HepG2 (cell line): ENCODE measurements at regions not wholly inside any gene's neighbourhood (a gene's known extent, or its start where the extent isn't known, plus 50 kb on each side); places are given as distances from the start of the nearest gene placed in this dataset.

Source experiments
- CEBPG ChIP-seq: IDR thresholded peaks from 2 replicates; pipeline ENCODE4 v1.6.1; 2016
- CHD4 ChIP-seq: fragments of 200-600 bp; sonication (generic); IDR thresholded peaks from 2 replicates; pipeline ENCODE4 v1.7.0; 2017; ENCODE audit warnings: mild to moderate bottlenecking, low read length, borderline replicate concordance
- CTCF ChIP-seq: sonication (generic); formaldehyde crosslinking; IDR thresholded peaks from 2 replicates; pipeline ENCODE4 v1.5.0; 2020; ENCODE audit warnings: mild to moderate bottlenecking, missing genetic modification reagents, moderate library complexity
- GMEB1 ChIP-seq: sonication (generic); formaldehyde crosslinking; IDR thresholded peaks from 2 replicates; pipeline ENCODE4 v1.5.1; 2020; ENCODE audit warnings: missing genetic modification reagents, mild to moderate bottlenecking, borderline replicate concordance
- TF ChIP-seq, protein P1 (sequence below): sonication (generic); formaldehyde crosslinking; IDR thresholded peaks from 2 replicates; pipeline ENCODE4 v1.9.0; 2021; ENCODE audit warnings: missing genetic modification reagents, borderline replicate concordance

DNA sequence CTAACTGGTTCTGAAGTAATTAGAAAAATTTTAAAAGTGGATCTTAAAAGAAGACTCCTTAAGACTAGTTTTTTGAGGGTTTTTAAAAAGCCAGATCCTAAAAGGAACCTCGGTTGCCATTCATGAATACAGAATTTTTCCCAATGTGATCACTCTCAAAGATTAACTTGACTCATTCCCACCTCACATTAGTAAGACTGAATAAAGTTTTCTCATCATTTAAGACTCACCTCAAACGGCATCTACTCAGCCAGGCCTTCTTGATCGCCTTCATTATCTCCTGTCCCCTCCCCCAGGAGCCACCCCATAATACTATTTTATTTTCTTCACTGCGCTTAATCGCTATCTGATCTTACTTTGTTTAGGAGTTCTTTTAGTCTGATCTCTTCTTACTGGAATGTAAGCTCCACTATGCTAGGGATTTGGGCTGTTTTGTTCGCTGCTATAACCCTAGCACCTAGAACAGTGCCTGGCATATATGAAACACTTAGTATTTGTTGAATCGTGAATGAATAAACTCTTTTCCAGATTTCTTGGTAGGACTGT is 55.9 kb upstream of the PCGF5 start:
- TF ChIP-seq CHD4: no peak
- TF ChIP-seq CTCF: no peak
- TF ChIP-seq GMEB1 (CRISPR knock-in tag): no peak
- TF ChIP-seq, protein P1, sequence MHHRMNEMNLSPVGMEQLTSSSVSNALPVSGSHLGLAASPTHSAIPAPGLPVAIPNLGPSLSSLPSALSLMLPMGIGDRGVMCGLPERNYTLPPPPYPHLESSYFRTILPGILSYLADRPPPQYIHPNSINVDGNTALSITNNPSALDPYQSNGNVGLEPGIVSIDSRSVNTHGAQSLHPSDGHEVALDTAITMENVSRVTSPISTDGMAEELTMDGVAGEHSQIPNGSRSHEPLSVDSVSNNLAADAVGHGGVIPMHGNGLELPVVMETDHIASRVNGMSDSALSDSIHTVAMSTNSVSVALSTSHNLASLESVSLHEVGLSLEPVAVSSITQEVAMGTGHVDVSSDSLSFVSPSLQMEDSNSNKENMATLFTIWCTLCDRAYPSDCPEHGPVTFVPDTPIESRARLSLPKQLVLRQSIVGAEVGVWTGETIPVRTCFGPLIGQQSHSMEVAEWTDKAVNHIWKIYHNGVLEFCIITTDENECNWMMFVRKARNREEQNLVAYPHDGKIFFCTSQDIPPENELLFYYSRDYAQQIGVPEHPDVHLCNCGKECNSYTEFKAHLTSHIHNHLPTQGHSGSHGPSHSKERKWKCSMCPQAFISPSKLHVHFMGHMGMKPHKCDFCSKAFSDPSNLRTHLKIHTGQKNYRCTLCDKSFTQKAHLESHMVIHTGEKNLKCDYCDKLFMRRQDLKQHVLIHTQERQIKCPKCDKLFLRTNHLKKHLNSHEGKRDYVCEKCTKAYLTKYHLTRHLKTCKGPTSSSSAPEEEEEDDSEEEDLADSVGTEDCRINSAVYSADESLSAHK (CRISPR knock-in tag): no peak
- no peak for TF ChIP-seq CEBPG (CRISPR knock-in tag)
